GM20431 (cell line): ENCODE measurements at regions not wholly inside any gene's neighbourhood (a gene's known extent, or its start where the extent isn't known, plus 50 kb on each side); places are given as distances from the start of the nearest gene placed in this dataset.

ENCODE experiments used
- in situ Hi-C: fragments of 300-500 bp; cut with MseI, MboI; formaldehyde crosslinking; loops from one replicate; pipeline ENCODE4 v1.15.0; 2020; ENCODE audit warnings: low sequenced_read_pairs; ENCODE audit not compliant: unreplicated experiment

GRCh38 chr22:45061332-45061731, 51.5 kb upstream of the PHF21B start:
- in situ Hi-C loops, result no loop called here

GRCh38 chr22:45064313-45065278, 54.8 kb upstream of the PHF21B start:
- in situ Hi-C loops, result no loop called here

- in situ Hi-C loops, result no loop called here
Measured at GRCh38 chr22:45065726-45066125, 55.9 kb upstream of the PHF21B start.

- in situ Hi-C loops, result no loop called here
Measured at GRCh38 chr22:45067731-45068130, 57.9 kb upstream of the PHF21B start.

- in situ Hi-C loops, result no loop called here
Measured at GRCh38 chr22:45069925-45070324, 60.1 kb upstream of the PHF21B start.

GRCh38 chr22:45071618-45072017, 61.8 kb upstream of the PHF21B start:
- in situ Hi-C loops, result no loop called here

GRCh38 chr22:45072322-45072903, 62.6 kb upstream of the PHF21B start:
- in situ Hi-C loops, result no loop called here

GRCh38 chr22:45073064-45073463, 63.3 kb upstream of the PHF21B start:
- in situ Hi-C loops, result no loop called here

- in situ Hi-C loops, result loop anchor here (25.0 kb wide), 1 partner anchor 240 kb away; no protein-coding TSS in a partner anchor
Measured at GRCh38 chr22:45077286-45077685, 67.5 kb upstream of the PHF21B start.

GRCh38 chr22:45077826-45078334, 68.1 kb upstream of the PHF21B start:
- in situ Hi-C loops, result loop anchor here (25.0 kb wide), 1 partner anchor 241 kb away; no protein-coding TSS in a partner anchor

GRCh38 chr22:45082795-45083194, 73.0 kb upstream of the PHF21B start:
- in situ Hi-C loops, result loop anchor here (25.0 kb wide), 1 partner anchor 245 kb away; no protein-coding TSS in a partner anchor

GRCh38 chr22:45083659-45084305, 74.0 kb upstream of the PHF21B start:
- in situ Hi-C loops, result loop anchor here (25.0 kb wide), 1 partner anchor 246 kb away; no protein-coding TSS in a partner anchor

- in situ Hi-C loops, result loop anchor here (25.0 kb wide), 1 partner anchor 247 kb away; no protein-coding TSS in a partner anchor
Measured at GRCh38 chr22:45084400-45084920, 74.7 kb upstream of the PHF21B start.

GRCh38 chr22:45087802-45088201, 75.9 kb upstream of the NUP50 start:
- in situ Hi-C loops, result loop anchor here (25.0 kb wide), 1 partner anchor 251 kb away; no protein-coding TSS in a partner anchor

GRCh38 chr22:45088576-45088975, 75.1 kb upstream of the NUP50 start:
- in situ Hi-C loops, result loop anchor here (25.0 kb wide), 1 partner anchor 251 kb away; no protein-coding TSS in a partner anchor

GRCh38 chr22:45090497-45090910, 73.2 kb upstream of the NUP50 start:
- in situ Hi-C loops, result loop anchor here (25.0 kb wide), 1 partner anchor 253 kb away; no protein-coding TSS in a partner anchor

- in situ Hi-C loops, result loop anchor here (25.0 kb wide), 1 partner anchor 254 kb away; no protein-coding TSS in a partner anchor
Measured at GRCh38 chr22:45091254-45091854, 72.4 kb upstream of the NUP50 start.

- in situ Hi-C loops, result loop anchor here (25.0 kb wide), 1 partner anchor 255 kb away; no protein-coding TSS in a partner anchor
Measured at GRCh38 chr22:45091875-45092274, 71.8 kb upstream of the NUP50 start.

GRCh38 chr22:45092644-45093043, 71.1 kb upstream of the NUP50 start:
- in situ Hi-C loops, result loop anchor here (25.0 kb wide), 1 partner anchor 255 kb away; no protein-coding TSS in a partner anchor
